ENCODE measurements at regions not wholly inside any gene's neighbourhood (a gene's known extent, or its start where the extent isn't known, plus 50 kb on each side); places are given as distances from the start of the nearest gene placed in this dataset.

- no peaks in the 10 kb centered on the region for H3K9me3 Mint-ChIP-seq (ENCODE audit: low read depth)
- H3K4me3 Mint-ChIP-seq (ENCODE audit: unreplicated experiment) = no peak overlapping the region
- H3K27me3 Mint-ChIP-seq (ENCODE audit: low read depth) = peaks cover 31% of the 10 kb centered on the region
- no peak for TF ChIP-seq CTCF (IDR thresholded peaks at IDR 0.05)
- H3K27ac Mint-ChIP-seq (ENCODE audit: unreplicated experiment) = no peak overlapping the region
- H3K4me1 Mint-ChIP-seq (ENCODE audit: low read depth) = no peaks in the 10 kb centered on the region
- no peak for DNase-seq (ENCODE audit: low spot score)
- no peaks in the 10 kb centered on the region for H3K36me3 Mint-ChIP-seq (ENCODE audit: low read depth)
Measured at GRCh38 chr20:40926928-40927327, 101.7 kb upstream of the TOP1 start.

GRCh38 chr20:40930561-40930960 lies 98.1 kb upstream of the TOP1 start:
- TF ChIP-seq CTCF (IDR thresholded peaks at IDR 0.05) = no peak
- Mint-ChIP-seq H3K4me1 (ENCODE audit: low read depth) (no peaks in the 10 kb centered on the region), H3K4me3 (ENCODE audit: unreplicated experiment) (no peak overlapping the region), H3K27me3 (ENCODE audit: low read depth) (peaks cover 28% of the 10 kb centered on the region), H3K9me3 (ENCODE audit: low read depth) (peaks cover 8% of the 10 kb centered on the region), H3K36me3 (ENCODE audit: low read depth) (no peaks in the 10 kb centered on the region), H3K27ac (ENCODE audit: unreplicated experiment) (no peak overlapping the region)
- DNase-seq (ENCODE audit: low spot score) = no peak

GRCh38 chr20:40931410-40932044 lies 97.1 kb upstream of the TOP1 start:
- Mint-ChIP-seq H3K27ac (ENCODE audit: unreplicated experiment) (no peak overlapping the region), H3K4me1 (ENCODE audit: low read depth) (no peaks in the 10 kb centered on the region), H3K9me3 (ENCODE audit: low read depth) (peaks cover 8% of the 10 kb centered on the region), H3K4me3 (ENCODE audit: unreplicated experiment) (no peak overlapping the region), H3K27me3 (ENCODE audit: low read depth) (peaks cover 32% of the 10 kb centered on the region), H3K36me3 (ENCODE audit: low read depth) (no peaks in the 10 kb centered on the region)
- DNase-seq (ENCODE audit: low spot score) = no peak
- TF ChIP-seq CTCF (IDR thresholded peaks at IDR 0.05) = no peak

- H3K36me3 Mint-ChIP-seq (ENCODE audit: low read depth) = no peaks in the 10 kb centered on the region
- no peak overlapping the region for H3K4me3 Mint-ChIP-seq (ENCODE audit: unreplicated experiment)
- no peaks in the 10 kb centered on the region for H3K4me1 Mint-ChIP-seq (ENCODE audit: low read depth)
- DNase-seq (ENCODE audit: low spot score) = no peak
- H3K27me3 Mint-ChIP-seq (ENCODE audit: low read depth) = peaks cover 35% of the 10 kb centered on the region
- TF ChIP-seq CTCF (IDR thresholded peaks at IDR 0.05) = no peak
- H3K27ac Mint-ChIP-seq (ENCODE audit: unreplicated experiment) = no peak overlapping the region
- peaks cover 8% of the 10 kb centered on the region for H3K9me3 Mint-ChIP-seq (ENCODE audit: low read depth)
Measured at GRCh38 chr20:40932436-40932835, 96.2 kb upstream of the TOP1 start.

- no peak for DNase-seq (ENCODE audit: low spot score)
- H3K4me3 Mint-ChIP-seq (ENCODE audit: unreplicated experiment) = no peak overlapping the region
- H3K9me3 Mint-ChIP-seq (ENCODE audit: low read depth) = peaks cover 8% of the 10 kb centered on the region
- peaks cover 34% of the 10 kb centered on the region for H3K27me3 Mint-ChIP-seq (ENCODE audit: low read depth)
- no peaks in the 10 kb centered on the region for H3K4me1 Mint-ChIP-seq (ENCODE audit: low read depth)
- no peak for TF ChIP-seq CTCF (IDR thresholded peaks at IDR 0.05)
- no peaks in the 10 kb centered on the region for H3K36me3 Mint-ChIP-seq (ENCODE audit: low read depth)
- H3K27ac Mint-ChIP-seq (ENCODE audit: unreplicated experiment) = no peak overlapping the region
Measured at GRCh38 chr20:40933758-40934157, 94.9 kb upstream of the TOP1 start.
